DND-41 (cell line): ENCODE measurements at regions not wholly inside any gene's neighbourhood (a gene's known extent, or its start where the extent isn't known, plus 50 kb on each side); places are given as distances from the start of the nearest gene placed in this dataset.

Source experiments
- ATAC-seq: fragments of 200-7000 bp; cut with Tn5 transposase; 3 replicates; pipeline ENCODE4 v1.9.1; 2021; ENCODE audit warnings: low read depth; ENCODE audit not compliant: insufficient read depth
- DNase-seq: peaks from one replicate; pipeline ENCODE4 v3.0.0-alpha.2; 2020
- H2AFZ ChIP-seq: 2 replicates; pipeline ENCODE4 v1.6.0; 2012; ENCODE audit warnings: low read depth, low read length
- H3K27ac ChIP-seq: 2 replicates; pipeline ENCODE4 v1.5.1; 2012; ENCODE audit warnings: low read length, inconsistent platforms
- H3K27me3 ChIP-seq: fragments of 200-600 bp; sonication (generic); 2 replicates; pipeline ENCODE4 v1.6.0; 2012; ENCODE audit warnings: low read length, mild to moderate bottlenecking, inconsistent platforms; ENCODE audit not compliant: insufficient read depth, poor library complexity
- H3K36me3 ChIP-seq: 2 replicates; pipeline ENCODE4 v1.5.1; 2012; ENCODE audit warnings: low read length, inconsistent platforms; ENCODE audit not compliant: insufficient read depth
- H3K4me1 ChIP-seq: 2 replicates; pipeline ENCODE4 v1.5.1; 2012; ENCODE audit warnings: mild to moderate bottlenecking, low read length; ENCODE audit not compliant: insufficient read depth
- H3K4me2 ChIP-seq: 2 replicates; pipeline ENCODE4 v1.6.0; 2012; ENCODE audit warnings: mild to moderate bottlenecking, moderate library complexity, low read length, inconsistent platforms; ENCODE audit not compliant: insufficient read depth
- H3K4me3 ChIP-seq, 2 experiments: fragments of 200-600 bp in 1 of 2; shearing (Covaris generic) in 1 of 2; 2 replicates each; pipeline ENCODE4 v1.5.1; 2012 to 2016; ENCODE audit warnings: inconsistent platforms in 2 of 2, low read length in 2 of 2, mild to moderate bottlenecking in 2 of 2, low read depth in 1 of 2, moderate library complexity in 1 of 2
- H3K79me2 ChIP-seq: 2 replicates; pipeline ENCODE4 v1.6.0; 2012; ENCODE audit warnings: low read length, inconsistent platforms; ENCODE audit not compliant: insufficient read depth
- H3K9ac ChIP-seq: 2 replicates; pipeline ENCODE4 v1.6.0; 2012; ENCODE audit warnings: low read depth, mild to moderate bottlenecking, inconsistent platforms, low read length, moderate library complexity
- H3K9me3 ChIP-seq: 2 replicates; pipeline ENCODE4 v1.5.1; 2012; ENCODE audit warnings: low read length, moderate library complexity, mild to moderate bottlenecking, inconsistent platforms; ENCODE audit not compliant: insufficient read depth, severe bottlenecking
- H4K20me1 ChIP-seq: 2 replicates; pipeline ENCODE4 v1.6.0; 2012; ENCODE audit warnings: low read length; ENCODE audit not compliant: insufficient read depth
- EZH2 ChIP-seq: IDR thresholded peaks from 3 replicates; pipeline ENCODE4 v1.6.1; 2012; ENCODE audit warnings: borderline replicate concordance, low read depth, mild to moderate bottlenecking, moderate library complexity, low read length, inconsistent platforms; ENCODE audit not compliant: severe bottlenecking
- TF ChIP-seq, protein P1 (sequence below): IDR thresholded peaks from 2 replicates; pipeline ENCODE4 v1.5.1; 2012; ENCODE audit warnings: borderline replicate concordance, low read length, moderate library complexity, mild to moderate bottlenecking; ENCODE audit not compliant: poor library complexity, severe bottlenecking; ENCODE audit errors: extremely low read depth

GRCh38 chr5:116825486-116825885 lies 250.9 kb upstream of the SEMA6A start:
- Histone ChIP-seq H3K9ac (no peak overlapping the region), H3K4me1 (no peaks in the 10 kb centered on the region), H3K36me3 (no peaks in the 10 kb centered on the region), H3K9me3 (no peaks in the 10 kb centered on the region), H3K27ac (no peak overlapping the region), H3K4me3 (no peak overlapping the region), H3K79me2 (no peaks in the 10 kb centered on the region), H3K4me2 (no peak overlapping the region), H3K27me3 (no peaks in the 10 kb centered on the region), H2AFZ (no peak overlapping the region), H4K20me1 (no peaks in the 10 kb centered on the region)
- ATAC-seq (no peak), DNase-seq (no peak)
- no peak for TF ChIP-seq EZH2
- TF ChIP-seq, protein P1, sequence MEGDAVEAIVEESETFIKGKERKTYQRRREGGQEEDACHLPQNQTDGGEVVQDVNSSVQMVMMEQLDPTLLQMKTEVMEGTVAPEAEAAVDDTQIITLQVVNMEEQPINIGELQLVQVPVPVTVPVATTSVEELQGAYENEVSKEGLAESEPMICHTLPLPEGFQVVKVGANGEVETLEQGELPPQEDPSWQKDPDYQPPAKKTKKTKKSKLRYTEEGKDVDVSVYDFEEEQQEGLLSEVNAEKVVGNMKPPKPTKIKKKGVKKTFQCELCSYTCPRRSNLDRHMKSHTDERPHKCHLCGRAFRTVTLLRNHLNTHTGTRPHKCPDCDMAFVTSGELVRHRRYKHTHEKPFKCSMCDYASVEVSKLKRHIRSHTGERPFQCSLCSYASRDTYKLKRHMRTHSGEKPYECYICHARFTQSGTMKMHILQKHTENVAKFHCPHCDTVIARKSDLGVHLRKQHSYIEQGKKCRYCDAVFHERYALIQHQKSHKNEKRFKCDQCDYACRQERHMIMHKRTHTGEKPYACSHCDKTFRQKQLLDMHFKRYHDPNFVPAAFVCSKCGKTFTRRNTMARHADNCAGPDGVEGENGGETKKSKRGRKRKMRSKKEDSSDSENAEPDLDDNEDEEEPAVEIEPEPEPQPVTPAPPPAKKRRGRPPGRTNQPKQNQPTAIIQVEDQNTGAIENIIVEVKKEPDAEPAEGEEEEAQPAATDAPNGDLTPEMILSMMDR, result no peak

DNA sequence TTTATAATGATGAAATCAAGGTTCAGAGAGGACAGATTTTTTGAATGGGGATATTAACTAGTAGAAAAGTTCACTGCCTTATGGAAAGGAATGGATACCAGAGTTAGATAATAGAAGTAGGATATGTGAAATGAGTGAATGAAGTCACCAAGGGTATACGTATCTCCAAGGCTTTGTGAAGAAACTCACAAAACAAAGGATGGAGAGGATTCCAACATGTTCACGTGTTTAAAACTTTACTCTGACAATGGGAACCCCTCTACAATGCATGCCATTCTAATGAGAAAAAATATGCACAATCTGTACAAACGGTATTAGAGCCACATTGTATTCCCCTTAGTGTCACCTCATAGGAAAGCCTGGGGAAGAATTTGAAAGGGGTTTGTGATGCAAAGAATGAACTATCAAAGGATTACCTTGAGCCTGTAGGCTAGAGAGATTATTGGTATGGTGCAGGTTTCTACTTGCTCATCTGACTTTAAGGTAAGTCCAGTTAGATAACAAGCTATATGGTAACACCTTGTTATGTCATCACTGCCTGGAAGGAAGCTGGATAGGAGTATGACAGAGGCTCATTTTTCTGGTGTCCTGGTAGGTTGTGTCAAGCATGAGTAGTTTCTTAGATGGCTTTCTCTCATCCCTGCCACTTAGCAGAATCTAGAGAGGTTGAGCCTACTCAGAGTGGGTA lies 250.3 kb upstream of the SEMA6A start:
- no peaks in the 10 kb centered on the region for H3K9me3 ChIP-seq
- H3K36me3 ChIP-seq, result no peaks in the 10 kb centered on the region
- H3K27ac ChIP-seq, result no peak overlapping the region
- no peak overlapping the region for H3K4me2 ChIP-seq
- no peaks in the 10 kb centered on the region for H4K20me1 ChIP-seq
- H3K9ac ChIP-seq, result no peak overlapping the region
- ATAC-seq, result no peak
- no peaks in the 10 kb centered on the region for H3K27me3 ChIP-seq
- DNase-seq, result no peak
- H3K79me2 ChIP-seq, result no peaks in the 10 kb centered on the region
- TF ChIP-seq, protein P1, result no peak
- H2AFZ ChIP-seq, result no peak overlapping the region
- H3K4me3 ChIP-seq, result no peak overlapping the region
- H3K4me1 ChIP-seq, result no peaks in the 10 kb centered on the region

- no peak for TF ChIP-seq EZH2
- TF ChIP-seq, protein P1, result no peak
- no peak overlapping the region for H3K27ac ChIP-seq
- H3K79me2 ChIP-seq, result no peaks in the 10 kb centered on the region
- no peaks in the 10 kb centered on the region for H4K20me1 ChIP-seq
- ATAC-seq (no peak), DNase-seq (no peak)
- H3K36me3 ChIP-seq, result no peaks in the 10 kb centered on the region
- H3K27me3 ChIP-seq, result no peaks in the 10 kb centered on the region
- H3K4me1 ChIP-seq, result no peaks in the 10 kb centered on the region
- no peak overlapping the region for H3K4me2 ChIP-seq
- H3K9me3 ChIP-seq, result no peaks in the 10 kb centered on the region
- no peak overlapping the region for H3K9ac ChIP-seq
- no peak overlapping the region for H2AFZ ChIP-seq
- H3K4me3 ChIP-seq, result no peak overlapping the region
These were observed 240.2 kb upstream of the SEMA6A start for GRCh38 chr5:116814626-116815385.
